Osteocyte (in vitro differentiated cells): ENCODE measurements at regions not wholly inside any gene's neighbourhood (a gene's known extent, or its start where the extent isn't known, plus 50 kb on each side); places are given as distances from the start of the nearest gene placed in this dataset.

ENCODE experiments used
- DNase-seq: peaks from one replicate; pipeline ENCODE4 v3.0.0; 2021; ENCODE audit warnings: mixed read lengths; ENCODE audit not compliant: unreplicated experiment; ENCODE audit errors: extremely low spot score
- H3K27ac Mint-ChIP-seq: one replicate; pipeline ENCODE4 v1.8.0; 2021; ENCODE audit warnings: mild to moderate bottlenecking, mixed read lengths; ENCODE audit not compliant: unreplicated experiment
- H3K27me3 Mint-ChIP-seq: one replicate; pipeline ENCODE4 v1.8.0; 2021; ENCODE audit warnings: mixed read lengths; ENCODE audit not compliant: unreplicated experiment
- H3K36me3 Mint-ChIP-seq: one replicate; pipeline ENCODE4 v1.8.0; 2021; ENCODE audit warnings: mixed read lengths; ENCODE audit not compliant: unreplicated experiment
- H3K4me1 Mint-ChIP-seq: one replicate; pipeline ENCODE4 v1.8.0; 2021; ENCODE audit warnings: mixed read lengths; ENCODE audit not compliant: unreplicated experiment
- H3K4me3 Mint-ChIP-seq: one replicate; pipeline ENCODE4 v1.8.0; 2021; ENCODE audit warnings: mild to moderate bottlenecking, moderate library complexity, mixed read lengths; ENCODE audit not compliant: unreplicated experiment
- H3K9me3 Mint-ChIP-seq: one replicate; pipeline ENCODE4 v1.8.0; 2021; ENCODE audit warnings: mixed read lengths; ENCODE audit not compliant: unreplicated experiment
- TF ChIP-seq, protein P1 (sequence below): fragments of 200-600 bp; sonication (generic); IDR thresholded peaks from 2 replicates; pipeline ENCODE4 v1.5.0; 2021; ENCODE audit warnings: antibody characterized with exemption, mild to moderate bottlenecking, moderate library complexity

DNA sequence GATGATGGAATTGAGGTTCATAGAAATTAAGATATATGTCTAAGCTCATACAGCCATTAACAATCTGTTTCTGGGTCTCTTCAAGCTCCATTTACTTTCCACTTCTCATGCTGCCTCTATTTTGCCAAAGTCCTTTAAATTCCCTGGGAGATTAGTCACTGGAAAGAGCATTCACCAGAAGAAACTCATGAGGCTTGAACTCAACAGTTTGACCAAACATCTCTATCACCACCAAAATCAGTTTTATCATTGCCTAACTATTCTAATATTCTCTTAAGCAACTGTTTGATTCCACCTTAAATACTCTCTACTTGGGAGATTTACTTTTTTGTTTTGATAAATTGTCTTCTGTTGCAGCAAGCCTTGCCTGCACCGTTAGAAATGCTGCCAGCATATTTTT lies 881.3 kb downstream of the KCNA4 start:
- no peak overlapping the region for H3K4me3 Mint-ChIP-seq
- TF ChIP-seq, protein P1, sequence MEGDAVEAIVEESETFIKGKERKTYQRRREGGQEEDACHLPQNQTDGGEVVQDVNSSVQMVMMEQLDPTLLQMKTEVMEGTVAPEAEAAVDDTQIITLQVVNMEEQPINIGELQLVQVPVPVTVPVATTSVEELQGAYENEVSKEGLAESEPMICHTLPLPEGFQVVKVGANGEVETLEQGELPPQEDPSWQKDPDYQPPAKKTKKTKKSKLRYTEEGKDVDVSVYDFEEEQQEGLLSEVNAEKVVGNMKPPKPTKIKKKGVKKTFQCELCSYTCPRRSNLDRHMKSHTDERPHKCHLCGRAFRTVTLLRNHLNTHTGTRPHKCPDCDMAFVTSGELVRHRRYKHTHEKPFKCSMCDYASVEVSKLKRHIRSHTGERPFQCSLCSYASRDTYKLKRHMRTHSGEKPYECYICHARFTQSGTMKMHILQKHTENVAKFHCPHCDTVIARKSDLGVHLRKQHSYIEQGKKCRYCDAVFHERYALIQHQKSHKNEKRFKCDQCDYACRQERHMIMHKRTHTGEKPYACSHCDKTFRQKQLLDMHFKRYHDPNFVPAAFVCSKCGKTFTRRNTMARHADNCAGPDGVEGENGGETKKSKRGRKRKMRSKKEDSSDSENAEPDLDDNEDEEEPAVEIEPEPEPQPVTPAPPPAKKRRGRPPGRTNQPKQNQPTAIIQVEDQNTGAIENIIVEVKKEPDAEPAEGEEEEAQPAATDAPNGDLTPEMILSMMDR, result no peak
- H3K27me3 Mint-ChIP-seq, result no peaks in the 10 kb centered on the region
- H3K4me1 Mint-ChIP-seq, result peaks cover 11% of the 10 kb centered on the region
- no peaks in the 10 kb centered on the region for H3K36me3 Mint-ChIP-seq
- DNase-seq, result no peak
- H3K9me3 Mint-ChIP-seq, result peaks cover 11% of the 10 kb centered on the region
- no peak overlapping the region for H3K27ac Mint-ChIP-seq

DNA sequence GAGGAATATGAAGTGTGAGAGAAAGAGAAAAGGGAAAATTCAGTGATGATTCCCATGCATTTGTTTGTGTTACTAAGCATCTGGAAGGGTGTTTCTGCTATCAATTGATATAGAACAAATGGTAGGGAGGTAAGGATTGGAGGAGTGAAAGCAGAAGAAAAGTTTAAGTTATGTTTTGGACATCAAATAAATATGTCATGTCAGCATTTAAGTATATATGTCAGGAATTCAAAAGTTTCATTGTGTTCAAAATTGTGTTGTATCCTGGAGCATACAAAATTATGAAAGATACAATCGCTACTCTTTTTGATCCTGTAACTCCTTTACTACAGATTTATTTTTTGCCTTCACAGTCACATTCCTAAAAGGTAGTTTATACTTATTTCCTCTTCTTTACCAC lies 885.8 kb downstream of the KCNA4 start:
- H3K36me3 Mint-ChIP-seq, result no peaks in the 10 kb centered on the region
- no peaks in the 10 kb centered on the region for H3K27me3 Mint-ChIP-seq
- DNase-seq, result no peak
- no peak overlapping the region for H3K27ac Mint-ChIP-seq
- TF ChIP-seq, protein P1, result no peak
- H3K9me3 Mint-ChIP-seq, result peaks cover 5% of the 10 kb centered on the region
- H3K4me3 Mint-ChIP-seq, result no peak overlapping the region
- H3K4me1 Mint-ChIP-seq, result peaks cover 26% of the 10 kb centered on the region

DNA sequence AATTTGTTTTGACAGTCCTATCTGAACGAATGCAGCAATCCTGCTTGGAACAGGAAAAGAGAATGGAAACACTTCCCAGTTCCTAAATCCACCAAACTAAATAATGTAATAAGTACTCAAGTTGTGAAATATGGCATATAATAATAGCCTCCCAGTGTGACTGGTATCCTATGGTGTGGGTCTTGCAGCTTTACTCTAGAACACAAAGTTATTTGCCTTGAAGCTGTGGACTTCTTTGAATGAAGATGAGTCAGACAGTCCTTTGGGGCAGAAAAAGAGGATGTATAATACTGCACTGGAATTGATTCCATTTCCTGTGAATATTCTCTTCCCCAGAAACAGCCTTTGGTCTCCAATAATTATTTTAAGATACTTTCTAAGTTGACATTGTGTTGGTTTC lies 887.0 kb downstream of the KCNA4 start:
- no peak overlapping the region for H3K4me3 Mint-ChIP-seq
- H3K27ac Mint-ChIP-seq, result peak overlapping the region; percentile 82
- peaks cover 20% of the 10 kb centered on the region for H3K4me1 Mint-ChIP-seq
- no peaks in the 10 kb centered on the region for H3K36me3 Mint-ChIP-seq
- DNase-seq, result no peak
- H3K9me3 Mint-ChIP-seq, result peaks cover 5% of the 10 kb centered on the region
- H3K27me3 Mint-ChIP-seq, result no peaks in the 10 kb centered on the region
- TF ChIP-seq, protein P1, result no peak

DNA sequence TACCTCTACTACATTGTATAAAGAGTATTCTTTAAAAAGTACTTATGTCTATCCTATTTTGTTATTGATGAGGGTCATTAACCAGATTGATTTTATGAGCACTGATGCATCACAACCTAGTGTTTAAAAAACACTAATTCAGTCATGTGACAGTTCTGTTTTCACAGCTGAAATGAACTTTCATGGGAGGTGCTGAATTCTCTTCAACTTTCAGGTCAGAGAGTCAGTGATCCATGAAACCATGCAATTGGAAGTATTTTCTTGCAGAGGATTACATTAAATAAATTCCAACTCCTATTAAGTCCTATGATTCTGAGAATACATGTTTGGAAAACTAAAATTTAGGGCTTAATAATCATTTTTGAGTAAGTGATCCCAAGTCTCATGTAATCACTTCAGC lies 889.4 kb downstream of the KCNA4 start:
- Mint-ChIP-seq H3K27me3 (no peaks in the 10 kb centered on the region), H3K4me1 (peaks cover 20% of the 10 kb centered on the region), H3K4me3 (no peak overlapping the region), H3K9me3 (peaks cover 5% of the 10 kb centered on the region), H3K36me3 (no peaks in the 10 kb centered on the region), H3K27ac (no peak overlapping the region)
- TF ChIP-seq, protein P1, result no peak
- no peak for DNase-seq

DNA sequence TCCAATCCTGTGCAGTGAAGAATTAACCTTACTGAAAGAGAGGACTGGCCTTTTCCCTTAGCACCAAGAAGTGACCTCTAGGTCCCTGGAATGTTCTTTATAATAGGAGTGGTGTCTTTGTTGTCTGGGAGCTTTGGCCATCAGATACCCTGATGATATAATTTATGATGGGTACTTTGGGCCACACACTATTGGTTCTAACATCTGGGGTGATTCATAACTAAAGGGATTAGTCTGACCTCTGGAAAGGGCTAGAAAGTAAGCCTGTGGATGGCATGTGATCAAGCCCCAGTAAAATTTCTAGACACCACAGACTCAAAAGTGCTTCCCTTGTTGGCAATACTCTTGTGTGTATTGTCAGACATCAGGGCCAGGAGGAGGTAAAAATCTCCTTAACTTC lies 891.2 kb downstream of the KCNA4 start:
- Mint-ChIP-seq H3K4me3 (no peak overlapping the region), H3K4me1 (peaks cover 23% of the 10 kb centered on the region), H3K27ac (no peak overlapping the region), H3K36me3 (no peaks in the 10 kb centered on the region), H3K27me3 (no peaks in the 10 kb centered on the region), H3K9me3 (no peaks in the 10 kb centered on the region)
- TF ChIP-seq, protein P1, result no peak
- DNase-seq, result no peak
